HG02973 (cell line): ENCODE measurements at regions not wholly inside any gene's neighbourhood (a gene's known extent, or its start where the extent isn't known, plus 50 kb on each side); places are given as distances from the start of the nearest gene placed in this dataset.
"Not testable (repeated sequence)": the region's sequence is repeated elsewhere in the genome, so short reads cannot be mapped to it uniquely, and the experiment has no call there.

Experiments used
- ATAC-seq: cut with Tn5 transposase; IDR thresholded peaks from one replicate; pipeline ENCODE4 v1.9.1; 2021; ENCODE audit warnings: moderate library complexity; ENCODE audit not compliant: unreplicated experiment

GRCh38 chr5:120813551-120813950, 349.5 kb downstream of the PRR16 start:
- no peak for ATAC-seq

GRCh38 chr5:120817044-120817985, 353.2 kb downstream of the PRR16 start:
- ATAC-seq: no peak

GRCh38 chr5:120818128-120818527, 354.0 kb downstream of the PRR16 start:
- no peak for ATAC-seq

GRCh38 chr5:120823328-120823727, 359.2 kb downstream of the PRR16 start:
- no peak for ATAC-seq

- not testable (repeated sequence) for ATAC-seq
Observed at GRCh38 chr5:120831646-120832045, 367.5 kb downstream of the PRR16 start.

GRCh38 chr5:120841830-120842229, 377.7 kb downstream of the PRR16 start:
- no peak for ATAC-seq

- no peak for ATAC-seq
Observed at GRCh38 chr5:120843390-120843980, 379.4 kb downstream of the PRR16 start.

- no peak for ATAC-seq
Observed at GRCh38 chr5:120848883-120849282, 384.8 kb downstream of the PRR16 start.

GRCh38 chr5:120852222-120852860, 388.2 kb downstream of the PRR16 start:
- ATAC-seq: no peak

- ATAC-seq: no peak
Observed at GRCh38 chr5:120866997-120867396, 402.9 kb downstream of the PRR16 start.

- no peak for ATAC-seq
Observed at GRCh38 chr5:120869831-120870230, 405.7 kb downstream of the PRR16 start.

- ATAC-seq: no peak
Observed at GRCh38 chr5:120872297-120872696, 408.2 kb downstream of the PRR16 start.

- ATAC-seq: no peak
Observed at GRCh38 chr5:120873083-120873482, 409.0 kb downstream of the PRR16 start.

- no peak for ATAC-seq
Observed at GRCh38 chr5:120874081-120874862, 410.2 kb downstream of the PRR16 start.

- ATAC-seq: no peak
Observed at GRCh38 chr5:120882038-120882775, 418.1 kb downstream of the PRR16 start.

- no peak for ATAC-seq
Observed at GRCh38 chr5:120886351-120886860, 422.3 kb downstream of the PRR16 start.

GRCh38 chr5:120895660-120896059, 431.6 kb downstream of the PRR16 start:
- ATAC-seq: no peak

GRCh38 chr5:120901199-120901598, 437.1 kb downstream of the PRR16 start:
- ATAC-seq: no peak

- ATAC-seq: no peak
Observed at GRCh38 chr5:120907953-120908352, 443.9 kb downstream of the PRR16 start.

GRCh38 chr5:120910629-120911028, 446.5 kb downstream of the PRR16 start:
- ATAC-seq: no peak
